Esophagus muscularis mucosa (tissue), 4 donors: ENCODE measurements at regions not wholly inside any gene's neighbourhood (a gene's known extent, or its start where the extent isn't known, plus 50 kb on each side); places are given as distances from the start of the nearest gene placed in this dataset.

Source experiments
- EP300 ChIP-seq: sonication (generic); formaldehyde crosslinking; IDR thresholded peaks from one replicate; pipeline ENCODE4 v1.6.1; 2017; ENCODE audit warnings: antibody characterized with exemption
- POLR2A ChIP-seq: fragments of 450-650 bp; IDR thresholded peaks from one replicate; pipeline ENCODE4 v1.6.1; 2017; ENCODE audit warnings: antibody characterized with exemption, moderate library complexity, mild to moderate bottlenecking, low read depth
- POLR2AphosphoS5 ChIP-seq, 2 donors: sonication (generic); formaldehyde crosslinking; IDR thresholded peaks; one replicate each; pipeline ENCODE4 v1.6.1; 2017; ENCODE audit warnings: antibody characterized with exemption in 2 of 2
- TF ChIP-seq, protein P1 (sequence below), 3 experiments: fragments of 200-600 bp in 2 of 3; fragments of 450-650 bp in 1 of 3; sonication (generic) in 2 of 3; IDR thresholded peaks; one replicate each; pipeline ENCODE4 v1.5.1; 2017 to 2019; ENCODE audit warnings: antibody characterized with exemption in 3 of 3, mild to moderate bottlenecking in 2 of 3, moderate library complexity in 1 of 3

DNA sequence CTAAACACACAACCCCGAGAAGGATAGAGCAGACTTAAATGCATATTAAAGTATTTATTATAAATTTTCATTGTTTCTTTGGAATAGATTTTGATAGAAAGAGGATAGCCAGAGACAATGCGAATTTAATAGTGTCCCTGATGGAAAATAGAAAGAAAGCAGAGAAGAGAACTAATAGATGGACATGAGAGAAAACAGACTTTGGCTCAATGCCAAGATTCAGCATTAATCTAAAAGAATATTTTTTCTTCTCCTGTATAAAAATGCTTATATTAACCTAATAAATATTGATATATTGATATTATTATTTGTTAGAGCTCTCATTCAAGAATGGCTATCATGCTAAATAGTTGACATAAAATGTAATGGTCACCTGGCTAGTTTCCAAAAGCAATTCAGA is 173.4 kb downstream of the KIF2B start:
- TF ChIP-seq, protein P1, sequence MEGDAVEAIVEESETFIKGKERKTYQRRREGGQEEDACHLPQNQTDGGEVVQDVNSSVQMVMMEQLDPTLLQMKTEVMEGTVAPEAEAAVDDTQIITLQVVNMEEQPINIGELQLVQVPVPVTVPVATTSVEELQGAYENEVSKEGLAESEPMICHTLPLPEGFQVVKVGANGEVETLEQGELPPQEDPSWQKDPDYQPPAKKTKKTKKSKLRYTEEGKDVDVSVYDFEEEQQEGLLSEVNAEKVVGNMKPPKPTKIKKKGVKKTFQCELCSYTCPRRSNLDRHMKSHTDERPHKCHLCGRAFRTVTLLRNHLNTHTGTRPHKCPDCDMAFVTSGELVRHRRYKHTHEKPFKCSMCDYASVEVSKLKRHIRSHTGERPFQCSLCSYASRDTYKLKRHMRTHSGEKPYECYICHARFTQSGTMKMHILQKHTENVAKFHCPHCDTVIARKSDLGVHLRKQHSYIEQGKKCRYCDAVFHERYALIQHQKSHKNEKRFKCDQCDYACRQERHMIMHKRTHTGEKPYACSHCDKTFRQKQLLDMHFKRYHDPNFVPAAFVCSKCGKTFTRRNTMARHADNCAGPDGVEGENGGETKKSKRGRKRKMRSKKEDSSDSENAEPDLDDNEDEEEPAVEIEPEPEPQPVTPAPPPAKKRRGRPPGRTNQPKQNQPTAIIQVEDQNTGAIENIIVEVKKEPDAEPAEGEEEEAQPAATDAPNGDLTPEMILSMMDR (IDR thresholded peaks at IDR 0.05): no peak
- TF ChIP-seq POLR2A (no peak), POLR2AphosphoS5 (IDR thresholded peaks at IDR 0.05) (no peak), EP300 (no peak)
